ENCODE measurements at regions not wholly inside any gene's neighbourhood (a gene's known extent, or its start where the extent isn't known, plus 50 kb on each side); places are given as distances from the start of the nearest gene placed in this dataset.

DNA sequence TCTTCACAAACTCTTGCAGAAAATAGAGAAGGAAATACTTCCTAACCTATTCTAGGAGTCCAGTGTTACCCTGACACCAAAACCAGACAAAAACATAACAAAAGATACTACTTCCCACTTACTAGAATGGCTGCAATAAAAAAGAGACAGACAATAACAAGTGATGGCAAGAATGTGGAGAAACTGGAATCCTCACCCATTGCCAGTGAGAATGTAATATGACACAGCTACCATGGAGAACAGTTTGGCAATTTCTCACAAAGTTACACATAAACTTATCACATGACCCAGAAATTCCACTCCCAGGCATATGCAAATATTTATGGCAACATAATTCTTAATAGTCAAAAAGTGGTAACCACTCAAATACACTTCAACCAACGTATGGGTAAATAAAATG, 209.8 kb upstream of the CTAGE1 start:
- DNase-seq (ENCODE audit: low read depth): no peak

DNA sequence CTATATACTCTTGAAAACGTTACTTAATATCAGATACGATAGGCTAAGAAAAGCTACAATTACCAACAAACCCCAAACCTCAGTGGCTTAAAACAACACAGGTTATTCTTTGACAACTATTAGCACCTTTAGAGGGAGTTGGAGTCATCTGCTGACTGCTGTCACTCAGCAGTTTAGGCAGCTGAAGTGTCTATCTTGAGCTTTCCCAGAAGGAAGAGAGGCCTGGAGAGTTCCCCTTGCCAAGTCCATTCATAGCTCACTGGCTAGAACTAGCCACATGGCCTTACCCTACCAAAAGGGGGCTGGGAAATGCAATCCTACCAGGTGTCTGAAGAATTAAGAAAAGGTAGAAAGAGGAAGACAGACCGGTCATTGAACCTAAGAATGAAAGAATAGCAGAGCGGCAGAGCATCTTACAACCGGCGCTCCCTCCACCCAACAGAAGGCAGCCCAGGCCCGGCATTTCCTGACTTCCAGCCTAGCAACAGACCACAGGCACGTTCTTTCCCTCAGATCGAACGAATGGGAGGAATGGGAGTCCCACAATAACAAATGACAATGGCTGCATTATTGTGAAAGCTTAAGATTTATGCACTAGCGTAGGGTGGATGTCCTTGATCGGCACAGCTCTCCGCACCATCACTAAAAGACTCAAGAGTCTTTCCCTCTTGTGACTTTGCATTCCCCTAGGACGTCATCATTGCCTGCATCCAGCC, 211.2 kb upstream of the CTAGE1 start:
- no peak overlapping the region for H3K4me3 ChIP-seq (ENCODE audit: low read depth, low read length)
- no peak for DNase-seq (ENCODE audit: low read depth)

More for the DNA sequence above, 209.8 kb upstream of the CTAGE1 start:
- H3K4me3 ChIP-seq (ENCODE audit: low read depth, low read length): no peak overlapping the region
- TF ChIP-seq CTCF (conservative IDR thresholded peaks at IDR 0.05; ENCODE audit: low read depth, low read length): no peak

GRCh38 chr18:22630980-22631379, 213.3 kb upstream of the CTAGE1 start:
- no peak for DNase-seq (ENCODE audit: low read depth)
- H3K4me3 ChIP-seq (ENCODE audit: low read depth, low read length): no peak overlapping the region
- TF ChIP-seq CTCF (conservative IDR thresholded peaks at IDR 0.05; ENCODE audit: low read depth, low read length): no peak

More for the DNA sequence above, 211.2 kb upstream of the CTAGE1 start:
- TF ChIP-seq CTCF (conservative IDR thresholded peaks at IDR 0.05; ENCODE audit: low read depth, low read length): no peak

GRCh38 chr18:22632191-22632590, 214.5 kb upstream of the CTAGE1 start:
- DNase-seq (ENCODE audit: low read depth): peak; percentile 26
- no peak overlapping the region for H3K4me3 ChIP-seq (ENCODE audit: low read depth, low read length)
- no peak for TF ChIP-seq CTCF (conservative IDR thresholded peaks at IDR 0.05; ENCODE audit: low read depth, low read length)

GRCh38 chr18:22634464-22634863, 216.7 kb upstream of the CTAGE1 start:
- H3K4me3 ChIP-seq (ENCODE audit: low read depth, low read length): no peak overlapping the region
- no peak for TF ChIP-seq CTCF (conservative IDR thresholded peaks at IDR 0.05; ENCODE audit: low read depth, low read length)
- no peak for DNase-seq (ENCODE audit: low read depth)

DNA sequence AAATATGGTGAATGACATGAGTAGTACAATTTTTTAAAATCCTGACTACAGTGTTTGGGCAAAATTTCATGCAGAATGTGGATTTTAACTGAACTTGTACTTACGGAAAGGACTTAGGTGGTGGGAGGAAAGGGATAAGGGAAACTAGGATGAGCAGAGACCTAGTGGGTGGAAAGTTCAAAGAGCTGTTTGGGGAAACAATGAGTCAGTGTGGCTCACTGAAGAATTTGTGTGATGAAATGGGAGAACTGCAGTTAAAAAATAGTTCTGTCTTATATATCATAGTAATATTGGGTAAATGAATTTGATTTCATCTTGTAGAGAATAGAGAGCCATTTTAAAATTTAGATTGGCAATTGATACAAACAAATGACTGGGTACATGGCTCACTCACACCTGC, 220.1 kb upstream of the CTAGE1 start:
- DNase-seq (ENCODE audit: low read depth): peak; percentile 96
- no peak for TF ChIP-seq CTCF (conservative IDR thresholded peaks at IDR 0.05; ENCODE audit: low read depth, low read length)

GRCh38 chr18:22639026-22639463, 221.3 kb upstream of the CTAGE1 start:
- peak; percentile 99 for DNase-seq (ENCODE audit: low read depth)
- TF ChIP-seq CTCF (conservative IDR thresholded peaks at IDR 0.05; ENCODE audit: low read depth, low read length): no peak
- H3K4me3 ChIP-seq (ENCODE audit: low read depth, low read length): no peak overlapping the region

More for the DNA sequence above, 220.1 kb upstream of the CTAGE1 start:
- no peak overlapping the region for H3K4me3 ChIP-seq (ENCODE audit: low read depth, low read length)
